H1 (cell line): ENCODE measurements at regions not wholly inside any gene's neighbourhood (a gene's known extent, or its start where the extent isn't known, plus 50 kb on each side); places are given as distances from the start of the nearest gene placed in this dataset.

ENCODE experiments used
- CTCF ChIA-PET: fragments of 300-600 bp; sonication (Branson Sonifier 250); formaldehyde crosslinking; loops from one replicate; lab custom pipeline; 2021; ENCODE audit not compliant: partially characterized antibody; lab: Charles Lee
- POLR2A ChIA-PET: fragments of 300-600 bp; sonication (Branson Sonifier 250); formaldehyde crosslinking; loops from one replicate; lab custom pipeline; 2021; ENCODE audit warnings: inconsistent platforms; ENCODE audit not compliant: partially characterized antibody; lab: Charles Lee
- DNase-seq, 2 experiments: peaks; one replicate each; pipeline versions ENCODE4 v3.0.0 to v3.0.0-alpha.2; 2010 to 2022; ENCODE audit warnings: low spot score in 2 of 2, low read depth in 1 of 2, mixed read lengths in 1 of 2
- FAIRE-seq: peaks from 2 replicates; lab custom pipeline; 2011; peaks lifted over from hg19 to GRCh38; lab: Jason Lieb, UNC
- H2AFZ ChIP-seq: 2 replicates; pipeline ENCODE4 v1.8.1; 2012; ENCODE audit warnings: low read length, inconsistent platforms
- H2AK5ac ChIP-seq: 2 replicates; pipeline ENCODE4 v1.6.1; 2013; ENCODE audit warnings: low read depth, low read length
- H2BK120ac ChIP-seq: replicated peaks from 2 replicates; pipeline ENCODE3; 2013; ENCODE audit warnings: low read depth, low read length, inconsistent platforms
- H2BK12ac ChIP-seq: 2 replicates; pipeline ENCODE4 v1.6.1; 2013; ENCODE audit warnings: low read depth, low read length
- H2BK15ac ChIP-seq: 2 replicates; pipeline ENCODE4 v1.6.1; 2013; ENCODE audit warnings: low read length
- H2BK20ac ChIP-seq: 2 replicates; pipeline ENCODE4 v1.6.1; 2013; ENCODE audit warnings: low read length
- H2BK5ac ChIP-seq: 2 replicates; pipeline ENCODE4 v1.6.1; 2013; ENCODE audit warnings: low read depth, low read length
- H3K14ac ChIP-seq: 2 replicates; pipeline ENCODE4 v1.6.1; 2013; ENCODE audit warnings: inconsistent platforms; ENCODE audit not compliant: insufficient read length
- H3K18ac ChIP-seq: 2 replicates; pipeline ENCODE4 v1.6.1; 2013; ENCODE audit warnings: low read length; ENCODE audit errors: extremely low read depth
- H3K23ac ChIP-seq: 2 replicates; pipeline ENCODE4 v1.6.1; 2013; ENCODE audit warnings: inconsistent platforms; ENCODE audit not compliant: insufficient read length
- H3K23me2 ChIP-seq: 2 replicates; pipeline ENCODE4 v1.6.1; 2013; ENCODE audit warnings: low read depth, low read length
- H3K27ac ChIP-seq: 2 replicates; pipeline ENCODE4 v1.6.1; 2011; ENCODE audit warnings: low read depth, low read length, inconsistent platforms
- H3K27me3 ChIP-seq, 4 experiments: replicated peaks in 1 of 4; 1 replicate in 1 of 4; 2 replicates in 3 of 4; pipeline versions ENCODE4 v1.6.1 to v1.8.1; 2011 to 2013; ENCODE audit warnings: low read length in 3 of 4, mild to moderate bottlenecking in 3 of 4, inconsistent platforms in 2 of 4, mixed read lengths in 2 of 4, moderate library complexity in 1 of 4; ENCODE audit not compliant: control insufficient read depth in 3 of 4, insufficient read depth in 3 of 4; ENCODE audit errors: extremely low read depth in 1 of 4
- H3K36me3 ChIP-seq, 4 experiments: 2 replicates each; pipeline versions ENCODE4 v1.6.1 to v1.8.1; 2011 to 2013; ENCODE audit warnings: mild to moderate bottlenecking in 4 of 4, low read length in 3 of 4, moderate library complexity in 2 of 4, control low read depth in 1 of 4, inconsistent platforms in 1 of 4; ENCODE audit not compliant: insufficient read depth in 4 of 4, control insufficient read depth in 2 of 4
- H3K4ac ChIP-seq: replicated peaks from 2 replicates; pipeline ENCODE3; 2013; ENCODE audit warnings: low read length, low read depth, mixed read lengths, inconsistent platforms; ENCODE audit not compliant: insufficient read length
- H3K4me1 ChIP-seq, 4 experiments: replicated peaks in 1 of 4; 1 replicate in 1 of 4; 2 replicates in 3 of 4; pipeline versions ENCODE4 v1.6.1 to v1.8.1; 2011 to 2013; ENCODE audit warnings: low read length in 3 of 4, inconsistent platforms in 2 of 4, mixed read lengths in 1 of 4; ENCODE audit not compliant: insufficient read depth in 4 of 4, control insufficient read depth in 3 of 4
- H3K4me2 ChIP-seq, 2 experiments: 2 replicates each; pipeline versions ENCODE4 v1.6.1 to v1.8.1; 2011 to 2013; ENCODE audit warnings: low read depth in 2 of 2, low read length in 2 of 2, control low read depth in 1 of 2, inconsistent platforms in 1 of 2, mild to moderate bottlenecking in 1 of 2; ENCODE audit not compliant: insufficient read depth in 1 of 2
- H3K4me3 ChIP-seq, 4 experiments: fragments of 200-600, 300-600 bp in 1 of 4; sonication (generic), shearing (Covaris generic), sonication (Bioruptor Twin) in 1 of 4; 2 replicates each; pipeline versions ENCODE4 v1.5.1 to v1.8.1; 2011 to 2016; ENCODE audit warnings: low read length in 4 of 4, low read depth in 3 of 4, control low read depth in 2 of 4, inconsistent platforms in 2 of 4, mild to moderate bottlenecking in 2 of 4, mixed read lengths in 1 of 4, moderate library complexity in 1 of 4; ENCODE audit not compliant: insufficient read depth in 2 of 4; ENCODE audit errors: extremely low read depth in 1 of 4
- H3K56ac ChIP-seq: replicated peaks from 2 replicates; pipeline ENCODE3; 2013; ENCODE audit warnings: low read depth, mild to moderate bottlenecking, mixed read lengths, low read length, inconsistent platforms; ENCODE audit not compliant: insufficient read length
- H3K79me1 ChIP-seq: 2 replicates; pipeline ENCODE4 v1.6.1; 2013; ENCODE audit warnings: low read depth, low read length, control low read depth
- H3K79me2 ChIP-seq, 2 experiments: 2 replicates each; pipeline versions ENCODE4 v1.6.1 to v1.8.1; 2012 to 2013; ENCODE audit warnings: low read length in 2 of 2, mild to moderate bottlenecking in 2 of 2, inconsistent platforms in 1 of 2; ENCODE audit not compliant: insufficient read depth in 2 of 2, control insufficient read depth in 1 of 2
- H3K9ac ChIP-seq, 4 experiments: replicated peaks in 1 of 4; 1 replicate in 1 of 4; 2 replicates in 3 of 4; pipeline versions ENCODE4 v1.6.1 to v1.8.1; 2011 to 2013; ENCODE audit warnings: low read depth in 3 of 4, low read length in 3 of 4, control low read depth in 2 of 4, mild to moderate bottlenecking in 2 of 4, moderate library complexity in 2 of 4, inconsistent platforms in 1 of 4; ENCODE audit errors: extremely low read depth in 1 of 4
- H3K9me3 ChIP-seq, 2 experiments: 2 replicates each; pipeline versions ENCODE4 v1.6.1 to v1.8.1; 2012 to 2013; ENCODE audit warnings: mild to moderate bottlenecking in 2 of 2, moderate library complexity in 2 of 2, control low read depth in 1 of 2, inconsistent platforms in 1 of 2, low read depth in 1 of 2, low read length in 1 of 2, mixed read lengths in 1 of 2; ENCODE audit not compliant: insufficient read depth in 2 of 2
- H4K20me1 ChIP-seq, 2 experiments: replicated peaks in 1 of 2; 2 replicates each; pipeline versions ENCODE3 to v1.8.1; 2011 to 2013; ENCODE audit warnings: inconsistent platforms in 2 of 2, low read length in 2 of 2, mild to moderate bottlenecking in 1 of 2; ENCODE audit not compliant: insufficient read depth in 2 of 2, control insufficient read depth in 1 of 2
- H4K5ac ChIP-seq: 2 replicates; pipeline ENCODE4 v1.6.1; 2013; ENCODE audit warnings: low read length, low read depth, mixed read lengths, inconsistent platforms; ENCODE audit not compliant: insufficient read length
- H4K8ac ChIP-seq: 2 replicates; pipeline ENCODE4 v1.8.0; 2013; ENCODE audit warnings: mild to moderate bottlenecking, moderate library complexity, low read length, inconsistent platforms; ENCODE audit not compliant: insufficient read depth; ENCODE audit errors: extremely low read depth
- H4K91ac ChIP-seq: replicated peaks from 2 replicates; pipeline ENCODE3; 2013; ENCODE audit warnings: low read length, mixed read lengths, inconsistent platforms; ENCODE audit not compliant: insufficient read length
- CHD1 ChIP-seq: IDR thresholded peaks from 2 replicates; pipeline ENCODE4 v1.6.1; 2012; ENCODE audit warnings: low read depth, low read length, improper control_type of control experiment
- E2F6 ChIP-seq: IDR thresholded peaks from 2 replicates; pipeline ENCODE4 v1.6.1; 2012; ENCODE audit warnings: inconsistent platforms
- FOSL1 ChIP-seq: IDR thresholded peaks from 2 replicates; pipeline ENCODE4 v1.6.1; 2011; ENCODE audit warnings: mild to moderate bottlenecking, low read depth, low read length, moderate library complexity; ENCODE audit not compliant: insufficient read depth
- HDAC6 ChIP-seq: IDR thresholded peaks from one replicate; pipeline ENCODE4 v1.7.1; 2012; ENCODE audit warnings: low read depth, mild to moderate bottlenecking, inconsistent platforms, low read length, moderate library complexity
- JUN ChIP-seq: IDR thresholded peaks from 2 replicates; pipeline ENCODE4 v1.6.1; 2011; ENCODE audit warnings: low read depth, mild to moderate bottlenecking, improper control_type of control experiment, low read length
- POLR2AphosphoS5 ChIP-seq: IDR thresholded peaks from 2 replicates; pipeline ENCODE4 v1.6.1; 2011; ENCODE audit warnings: low read depth, low read length
- RFX5 ChIP-seq: IDR thresholded peaks from 2 replicates; pipeline ENCODE4 v1.6.1; 2011; ENCODE audit warnings: low read depth, low read length, improper control_type of control experiment, borderline replicate concordance
- RXRA ChIP-seq: IDR thresholded peaks from 2 replicates; pipeline ENCODE4 v1.6.1; 2011; ENCODE audit warnings: low read depth, mild to moderate bottlenecking, low read length, moderate library complexity; ENCODE audit not compliant: insufficient read depth
- SP4 ChIP-seq: IDR thresholded peaks from 2 replicates; pipeline ENCODE4 v1.6.1; 2012; ENCODE audit warnings: low read length, inconsistent platforms
- WGBS, 2 experiments: shearing (Covaris generic) in 1 of 2; methylation state at CpG; one replicate each; pipeline versions ENCODE4 v1.1.6 to v1.1.7; 2013 to 2015; ENCODE audit warnings: low lambda C conversion rate in 2 of 2, mixed read lengths in 2 of 2, inconsistent platforms in 1 of 2, low coverage in 1 of 2, missing lambda C conversion rate in 1 of 2; ENCODE audit not compliant: insufficient replicate concordance in 2 of 2, insufficient coverage in 1 of 2, insufficient read length in 1 of 2; ENCODE audit errors: extremely low coverage in 1 of 2, missing lambda C conversion rate in 1 of 2; 5-methylcytosine and 5-hydroxymethylcytosine counted together

- H4K20me1 ChIP-seq = no peaks in the 10 kb centered on the region
- POLR2A ChIA-PET = no interaction called here
- WGBS, 2 experiments = 86% methylated on average over 2 of the region's 2 CpGs; no CpG with 5 or more reads in 1 of the 2 experiments
These were observed 297.5 kb downstream of the HTR7 start for GRCh38 chr10:90560331-90560730.

More at GRCh38 chr10:90560331-90560730, 297.5 kb downstream of the HTR7 start:
- H2AK5ac ChIP-seq = no peak overlapping the region
- H2BK5ac ChIP-seq = no peak overlapping the region
- no peak overlapping the region for H2BK12ac ChIP-seq
- no peak overlapping the region for H2AFZ ChIP-seq
- H3K27ac ChIP-seq = no peak overlapping the region
- DNase-seq (no peak), FAIRE-seq (no peak)
- no peaks in the 10 kb centered on the region for H3K27me3 ChIP-seq
- H3K18ac ChIP-seq = no peak overlapping the region
- no peak overlapping the region for H2BK15ac ChIP-seq
- H3K4me1 ChIP-seq = no peaks in the 10 kb centered on the region; a peak in 1 of 7 replicates
- H2BK120ac ChIP-seq = no peak overlapping the region
- H3K14ac ChIP-seq = no peak overlapping the region
- no peak overlapping the region for H3K56ac ChIP-seq
- no peaks in the 10 kb centered on the region for H3K9me3 ChIP-seq
- no peak overlapping the region for H3K4ac ChIP-seq
- no peak overlapping the region for H3K4me2 ChIP-seq
- no peaks in the 10 kb centered on the region for H3K36me3 ChIP-seq
- H3K23ac ChIP-seq = no peak overlapping the region
- H4K91ac ChIP-seq = no peak overlapping the region
- H4K5ac ChIP-seq = no peak overlapping the region
- H3K9ac ChIP-seq = no peak overlapping the region
- no peaks in the 10 kb centered on the region for H3K79me2 ChIP-seq
- CTCF ChIA-PET = no interaction called here
- H3K79me1 ChIP-seq = no peaks in the 10 kb centered on the region
- no peak overlapping the region for H3K4me3 ChIP-seq
- no peak overlapping the region for H4K8ac ChIP-seq
- no peak overlapping the region for H2BK20ac ChIP-seq
- H3K23me2 ChIP-seq = no peaks in the 10 kb centered on the region
- TF ChIP-seq E2F6 = no peak
- no peak for TF ChIP-seq RXRA
- no peak for TF ChIP-seq CHD1
- no peak for TF ChIP-seq POLR2AphosphoS5
- TF ChIP-seq FOSL1 = no peak
- no peak for TF ChIP-seq RFX5
- no peak for TF ChIP-seq SP4
- TF ChIP-seq HDAC6 = no peak
- no peak for TF ChIP-seq JUN
